ENCODE measurements at regions not wholly inside any gene's neighbourhood (a gene's known extent, or its start where the extent isn't known, plus 50 kb on each side); places are given as distances from the start of the nearest gene placed in this dataset.

DNA sequence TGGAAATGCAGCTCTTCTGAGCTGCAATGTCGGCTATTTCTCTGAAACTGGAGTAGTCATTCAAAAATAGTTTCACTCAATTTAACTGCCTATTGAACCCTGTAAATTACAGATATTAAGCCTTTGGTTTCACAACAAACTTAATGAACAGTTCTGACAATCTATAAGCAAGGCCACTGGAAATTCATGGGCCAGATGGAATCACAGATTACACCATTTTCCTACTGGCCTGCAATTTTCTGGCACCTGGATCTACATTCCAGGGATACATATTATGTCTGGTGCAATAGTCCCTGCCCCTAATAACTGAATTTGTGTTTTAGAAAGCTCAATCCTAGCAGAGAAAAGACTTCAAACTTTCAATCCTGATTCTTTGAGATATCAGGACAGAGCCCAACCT lies 551.7 kb downstream of the RNF144A start:
- no peak for DNase-seq (ENCODE audit: low read depth)

- no peak for DNase-seq (ENCODE audit: low read depth)
Measured at GRCh38 chr2:7471185-7471584, 554.0 kb downstream of the RNF144A start.

GRCh38 chr2:7472465-7472864 lies 555.3 kb downstream of the RNF144A start:
- DNase-seq (ENCODE audit: low read depth): no peak

DNA sequence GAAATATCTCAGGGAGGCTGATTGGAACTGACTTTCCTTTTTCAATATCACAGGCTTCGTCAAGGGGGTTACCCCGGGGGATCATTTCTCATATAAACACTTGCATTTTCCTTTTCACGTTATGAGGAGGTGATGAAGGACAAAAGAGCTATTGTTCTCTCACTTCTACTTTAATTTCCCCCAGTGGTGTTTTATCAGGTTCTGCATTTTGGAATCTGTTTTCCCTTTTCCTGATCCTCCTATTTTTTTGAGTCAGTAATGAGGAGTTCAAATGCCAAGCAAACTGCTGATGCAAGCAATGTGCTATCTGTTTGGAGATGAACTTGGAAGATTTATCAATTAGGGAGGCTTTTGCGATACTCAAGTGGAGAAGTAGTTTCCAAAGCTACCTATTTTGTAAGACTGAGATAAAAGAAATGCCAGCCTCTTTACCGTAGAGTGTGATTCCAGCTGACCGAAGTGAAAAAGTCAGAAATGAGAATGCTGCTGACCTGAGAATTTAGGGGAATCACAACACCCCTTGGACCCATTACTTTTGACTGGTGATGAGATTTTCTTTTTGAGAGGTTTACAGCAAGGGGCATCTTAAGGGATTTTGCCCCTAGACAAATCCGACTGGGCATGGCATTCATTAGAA lies 556.0 kb downstream of the RNF144A start:
- no peak for DNase-seq (ENCODE audit: low read depth)

- no peak for DNase-seq (ENCODE audit: low read depth)
Measured at GRCh38 chr2:7476371-7476770, 559.2 kb downstream of the RNF144A start.

DNA sequence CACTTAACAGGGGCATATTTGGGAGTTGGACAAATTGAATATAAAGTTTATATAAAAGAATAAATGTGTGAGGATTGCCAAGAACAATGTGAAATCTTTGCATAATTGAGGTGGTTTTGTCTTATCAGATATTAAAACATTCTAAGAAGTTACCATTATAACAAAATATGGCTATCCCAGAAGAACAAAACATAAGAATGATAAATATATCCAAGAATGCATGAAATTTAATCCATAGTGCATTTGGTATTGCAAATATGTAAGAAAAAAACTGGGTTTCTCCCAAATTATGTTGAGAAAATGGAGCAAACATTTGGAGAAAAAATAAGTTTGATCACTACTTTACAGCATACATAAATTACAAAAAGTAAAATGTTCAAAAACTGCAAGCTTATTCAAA lies 562.4 kb downstream of the RNF144A start:
- DNase-seq (ENCODE audit: low read depth): no peak

DNA sequence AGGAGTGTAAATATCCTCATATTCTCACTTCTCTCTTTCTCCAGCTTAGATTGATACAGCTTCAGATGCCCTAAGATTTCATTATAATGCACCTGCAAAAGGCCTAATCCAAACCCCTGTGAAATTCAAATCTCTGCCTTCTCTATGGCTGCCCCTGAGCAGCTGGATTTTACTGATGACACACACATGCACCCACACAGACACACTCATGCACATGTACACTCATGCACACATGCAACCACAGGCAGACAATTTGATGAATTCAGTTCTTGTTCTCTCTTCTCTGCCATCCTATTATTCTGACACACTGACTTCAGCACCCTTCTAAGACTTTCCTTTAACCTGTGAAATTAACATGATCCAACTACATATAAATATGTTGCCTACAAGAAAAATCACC lies 563.2 kb downstream of the RNF144A start:
- no peak for DNase-seq (ENCODE audit: low read depth)

DNA sequence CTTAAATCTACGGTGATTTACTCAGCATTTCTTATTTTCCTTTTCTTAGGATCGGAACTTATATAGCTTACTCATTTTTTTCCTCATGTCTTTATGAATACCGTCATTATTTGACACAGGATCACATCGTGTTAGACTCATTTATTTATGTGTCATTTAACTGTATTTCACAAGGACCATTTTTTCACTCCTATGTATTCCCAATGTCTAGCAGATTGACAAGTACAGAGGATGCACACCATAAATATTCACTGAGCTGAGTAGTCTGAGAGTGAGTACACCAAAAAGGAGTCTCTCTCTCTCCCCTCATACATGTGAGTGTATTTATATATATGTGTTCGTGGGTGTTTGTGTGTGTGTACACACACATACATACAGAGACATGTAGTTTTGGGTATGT lies 573.5 kb downstream of the RNF144A start:
- no peak for DNase-seq (ENCODE audit: low read depth)

DNA sequence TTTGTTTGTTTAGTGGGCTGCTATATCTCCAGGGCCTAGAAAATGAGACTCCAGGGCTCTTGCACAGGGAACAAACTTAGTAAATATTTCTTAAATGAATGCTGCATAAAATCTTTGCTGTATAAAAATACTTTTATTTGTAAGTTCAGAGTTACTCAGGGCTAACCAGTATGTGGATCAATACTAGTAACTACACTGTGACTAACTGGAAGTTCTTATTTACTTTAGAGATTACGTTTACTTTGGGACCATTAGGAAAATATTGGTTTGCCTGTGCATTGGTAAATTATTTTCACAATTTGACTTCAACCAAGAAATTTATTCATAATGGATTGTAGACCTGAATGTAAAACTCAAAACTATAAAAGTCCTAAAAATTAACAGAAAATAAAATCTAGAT lies 575.5 kb downstream of the RNF144A start:
- DNase-seq (ENCODE audit: low read depth): no peak

DNA sequence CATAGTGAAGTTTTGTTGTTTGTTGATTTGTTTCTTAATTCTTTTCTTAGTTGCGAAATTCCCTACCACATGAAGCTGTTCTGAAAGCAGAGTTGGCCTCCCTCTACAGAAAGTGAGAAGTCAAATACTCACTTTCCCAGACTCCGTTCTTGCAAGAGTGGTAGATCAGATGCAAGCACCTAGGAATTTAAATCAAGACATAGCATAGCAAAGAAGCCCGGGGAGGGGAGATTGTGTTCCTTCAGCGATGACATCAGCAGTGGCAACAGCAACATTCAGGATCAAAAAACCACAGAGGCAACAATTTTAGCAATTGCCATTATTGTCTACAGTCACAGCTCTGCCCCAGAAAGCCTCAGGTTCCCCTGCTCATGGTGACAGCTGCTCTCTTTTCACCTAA lies 580.0 kb downstream of the RNF144A start:
- no peak for DNase-seq (ENCODE audit: low read depth)

GRCh38 chr2:7499018-7499417 lies 581.8 kb downstream of the RNF144A start:
- DNase-seq (ENCODE audit: low read depth): no peak

DNA sequence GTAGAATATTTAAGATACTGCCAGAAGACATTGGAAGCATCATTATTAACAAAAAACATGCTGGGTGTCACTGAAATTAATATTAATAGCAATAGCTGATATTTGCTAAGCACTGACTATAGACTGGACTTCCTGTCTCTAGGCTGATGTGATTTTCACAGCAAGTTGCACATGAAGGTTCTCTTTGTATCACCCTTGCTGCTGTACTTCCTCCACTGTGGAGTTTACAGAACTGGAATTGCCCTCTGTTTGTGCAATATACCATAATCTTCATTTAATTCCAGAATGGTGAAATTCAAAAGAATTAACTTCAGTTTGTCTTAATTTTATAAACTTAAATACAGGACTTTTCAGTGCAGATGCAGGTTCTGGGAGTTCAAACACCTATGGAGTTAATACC lies 585.1 kb downstream of the RNF144A start:
- DNase-seq (ENCODE audit: low read depth): no peak

DNA sequence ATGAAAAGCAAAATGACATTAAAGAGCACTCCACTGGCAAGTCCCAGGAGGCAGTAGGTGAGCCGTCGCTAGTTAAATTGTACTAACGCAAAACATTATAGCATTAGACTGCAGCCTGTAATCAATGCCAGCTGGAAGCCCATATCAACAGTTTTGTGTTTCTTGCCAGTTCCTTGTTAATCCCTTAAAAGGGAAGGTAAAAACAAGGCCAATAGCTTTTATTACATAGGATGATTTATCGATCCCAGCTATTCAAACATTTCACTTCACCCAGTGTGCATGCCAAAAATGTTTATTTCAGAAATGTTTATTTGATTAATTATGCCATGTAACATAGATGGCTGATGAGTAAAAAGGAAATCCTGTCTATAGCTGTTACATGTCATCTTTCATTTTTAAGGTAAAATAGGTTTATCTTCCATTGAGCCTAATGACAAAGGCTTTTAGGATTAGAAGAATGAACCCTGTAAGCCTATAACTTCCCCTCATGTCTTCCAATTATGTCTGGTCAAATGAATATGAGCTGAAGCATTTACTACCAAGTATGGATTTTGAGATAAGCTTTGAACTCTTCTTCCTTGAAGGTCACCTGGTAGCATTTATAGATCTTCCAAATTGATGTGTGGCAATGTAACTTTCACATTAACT lies 591.2 kb downstream of the RNF144A start:
- no peak for DNase-seq (ENCODE audit: low read depth)

- DNase-seq (ENCODE audit: low read depth): no peak
Measured at GRCh38 chr2:7510353-7510752, 593.1 kb downstream of the RNF144A start.

- no peak for DNase-seq (ENCODE audit: low read depth)
Measured at GRCh38 chr2:7513834-7514233, 596.6 kb downstream of the RNF144A start.

GRCh38 chr2:7515327-7515726 lies 598.1 kb downstream of the RNF144A start:
- no peak for DNase-seq (ENCODE audit: low read depth)

DNA sequence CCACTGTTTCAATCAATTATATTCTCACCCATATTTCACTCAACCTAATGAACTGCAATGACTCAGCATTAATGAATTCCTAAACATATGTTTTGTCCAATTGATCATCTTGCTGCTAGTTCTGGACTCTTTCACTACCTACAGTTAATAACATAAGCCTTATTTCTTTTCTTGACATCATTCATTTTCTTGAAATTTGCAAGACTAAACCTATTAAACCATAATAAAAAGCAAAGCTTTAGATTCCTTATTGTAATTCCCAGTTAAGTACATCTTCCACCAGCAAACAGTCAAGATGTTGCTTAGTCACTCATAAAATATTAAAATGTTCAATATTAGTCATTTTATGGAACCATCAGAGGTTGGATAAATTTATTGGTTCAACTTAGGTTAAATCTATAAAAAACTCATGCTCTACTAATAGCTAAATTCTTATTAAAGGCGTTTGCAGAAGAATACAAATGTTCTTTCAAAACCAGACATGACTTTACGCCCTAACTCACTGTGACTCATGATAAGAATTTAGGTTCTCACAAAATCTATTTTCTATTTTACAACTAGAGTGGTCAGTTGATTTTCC lies 599.4 kb downstream of the RNF144A start:
- no peak for DNase-seq (ENCODE audit: low read depth)

DNA sequence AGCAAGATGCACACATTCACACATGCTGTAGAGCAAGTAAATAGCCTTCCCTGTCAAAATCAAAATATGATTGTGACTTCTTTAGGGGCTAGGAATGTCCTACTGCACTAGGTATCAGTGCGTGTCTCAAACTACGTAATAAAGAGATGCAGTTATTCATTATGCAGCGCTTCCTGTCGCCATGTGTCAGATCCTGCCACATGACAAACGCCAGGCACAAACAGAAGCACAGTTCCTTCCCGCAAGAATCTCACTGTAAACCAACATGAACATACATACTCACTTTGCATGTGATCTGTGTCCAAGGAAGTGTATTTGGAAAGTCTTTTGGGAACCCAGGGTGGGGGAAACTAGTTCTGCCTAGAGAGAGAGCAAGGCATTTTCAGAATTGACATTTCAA lies 599.9 kb downstream of the RNF144A start:
- no peak for DNase-seq (ENCODE audit: low read depth)

DNA sequence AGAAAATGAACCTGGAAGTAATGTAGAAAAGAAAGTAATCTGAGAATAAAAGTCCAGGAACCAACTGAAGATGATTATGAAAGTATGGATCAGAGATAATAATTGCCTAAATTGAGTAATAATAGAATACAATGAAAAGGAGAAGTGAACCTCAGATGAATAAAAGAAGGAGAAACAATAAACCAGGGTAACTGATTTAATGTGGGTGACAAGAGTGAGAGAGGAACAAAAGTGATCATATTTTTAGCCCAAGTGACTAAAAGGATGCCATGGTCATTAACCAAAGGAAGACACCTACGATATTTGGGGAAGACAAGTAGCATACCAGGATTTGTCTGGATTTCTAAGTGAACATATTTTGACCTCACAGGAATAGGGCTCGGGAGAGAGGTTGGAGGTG lies 600.6 kb downstream of the RNF144A start:
- no peak for DNase-seq (ENCODE audit: low read depth)

DNA sequence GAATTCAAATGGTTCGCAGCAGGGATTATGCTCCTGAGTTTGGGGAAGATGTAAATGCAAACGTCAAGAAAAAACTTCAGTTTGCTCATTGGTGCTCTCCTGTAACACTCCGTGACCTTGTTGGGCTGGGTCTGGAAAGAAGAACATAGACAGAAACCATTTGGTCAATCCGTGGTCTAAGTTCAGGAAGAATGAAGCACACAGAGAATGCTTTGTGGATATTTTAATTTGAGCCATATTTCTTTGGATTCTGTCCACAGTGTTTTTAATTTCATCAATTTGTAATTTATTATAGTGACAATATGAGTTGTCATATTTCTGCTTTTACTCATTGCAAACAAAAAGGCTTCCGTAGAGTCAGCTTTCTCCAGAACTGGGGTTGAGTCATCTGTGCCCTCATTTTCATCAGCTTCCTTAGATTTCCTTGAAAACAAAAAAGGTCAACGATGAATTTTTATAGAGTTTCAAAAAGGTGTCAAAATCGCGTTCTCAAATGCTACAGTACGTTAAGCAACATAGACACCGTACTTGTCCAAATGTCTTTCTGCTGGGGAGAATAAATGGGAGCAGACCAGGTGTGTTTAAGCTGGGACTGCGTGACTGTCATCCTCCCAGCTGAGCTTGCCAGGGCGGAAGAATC lies 606.4 kb downstream of the RNF144A start:
- DNase-seq (ENCODE audit: low read depth): no peak

- no peak for DNase-seq (ENCODE audit: low read depth)
Measured at GRCh38 chr2:7524195-7524594, 607.0 kb downstream of the RNF144A start.

GRCh38 chr2:7525746-7526145 lies 608.5 kb downstream of the RNF144A start:
- DNase-seq (ENCODE audit: low read depth): no peak

DNA sequence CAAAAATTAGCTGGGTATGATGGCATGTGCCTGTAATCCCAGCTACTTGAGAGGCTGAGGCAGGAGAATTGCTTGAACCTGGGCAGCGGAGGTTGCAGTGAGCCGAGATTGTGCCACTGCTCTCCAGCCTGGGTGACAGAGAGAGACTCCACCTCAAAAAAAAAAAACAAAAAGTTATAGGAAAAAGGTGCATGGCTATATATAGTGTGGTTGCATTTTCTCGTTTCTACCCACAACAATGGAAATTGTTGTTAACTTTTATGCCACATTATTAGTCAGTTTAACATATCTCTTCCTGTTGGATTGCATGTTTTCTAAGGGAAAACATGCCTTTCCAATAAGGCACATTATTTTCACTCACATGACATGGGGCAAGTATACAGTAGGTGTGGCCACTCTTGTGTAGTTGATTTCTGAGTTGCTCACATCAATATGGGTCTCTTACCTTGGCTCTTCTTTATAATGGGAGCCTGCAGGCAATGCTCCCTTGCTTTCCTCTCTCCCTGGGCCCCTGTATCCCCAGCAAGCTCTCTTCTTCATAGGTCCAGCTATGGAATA lies 610.0 kb downstream of the RNF144A start:
- DNase-seq (ENCODE audit: low read depth): no peak

Data from activated T-helper 1 cell treated with Interleukin-2 at 50 U/mL for 16 hours (primary cell).